Mesendoderm (in vitro differentiated cells): ENCODE measurements at regions not wholly inside any gene's neighbourhood (a gene's known extent, or its start where the extent isn't known, plus 50 kb on each side); places are given as distances from the start of the nearest gene placed in this dataset.

ENCODE experiments used
- DNase-seq: peaks from one replicate; pipeline ENCODE4 v3.0.0; 2013
- H2AK5ac ChIP-seq: 2 replicates; pipeline ENCODE4 v1.6.1; 2013; ENCODE audit warnings: low read length, inconsistent platforms
- H2BK120ac ChIP-seq: 2 replicates; pipeline ENCODE4 v1.6.1; 2013; ENCODE audit warnings: low read depth, mild to moderate bottlenecking, low read length, moderate library complexity, mixed read lengths
- H2BK15ac ChIP-seq: replicated peaks from 2 replicates; pipeline ENCODE4 v1.6.1; 2013; ENCODE audit warnings: low read depth, mild to moderate bottlenecking, moderate library complexity
- H2BK5ac ChIP-seq: 2 replicates; pipeline ENCODE4 v1.6.1; 2013; ENCODE audit warnings: low read length, inconsistent platforms
- H3K18ac ChIP-seq: 2 replicates; pipeline ENCODE4 v1.6.1; 2013; ENCODE audit warnings: mild to moderate bottlenecking, low read length, mixed read lengths
- H3K23ac ChIP-seq: one replicate; pipeline ENCODE4 v1.6.1; 2013; ENCODE audit warnings: low read length
- H3K27ac ChIP-seq: 2 replicates; pipeline ENCODE4 v1.5.1; 2013; ENCODE audit warnings: low read depth, mild to moderate bottlenecking, inconsistent platforms, low read length, moderate library complexity
- H3K27me3 ChIP-seq: 2 replicates; pipeline ENCODE4 v1.6.1; 2013; ENCODE audit warnings: low read length, control low read depth, mild to moderate bottlenecking, inconsistent platforms; ENCODE audit not compliant: insufficient read depth, poor library complexity
- H3K36me3 ChIP-seq: 2 replicates; pipeline ENCODE4 v1.6.1; 2013; ENCODE audit warnings: low read length, inconsistent platforms; ENCODE audit not compliant: control insufficient read depth, insufficient read depth
- H3K4ac ChIP-seq: one replicate; pipeline ENCODE4 v1.6.1; 2013; ENCODE audit warnings: low read depth, mild to moderate bottlenecking, low read length, moderate library complexity
- H3K4me1 ChIP-seq: 2 replicates; pipeline ENCODE4 v1.6.1; 2013; ENCODE audit warnings: low read depth, low read length, inconsistent platforms; ENCODE audit not compliant: control insufficient read depth
- H3K4me2 ChIP-seq: 2 replicates; pipeline ENCODE4 v1.6.1; 2013; ENCODE audit warnings: low read length
- H3K4me3 ChIP-seq: 2 replicates; pipeline ENCODE4 v1.5.1; 2013; ENCODE audit warnings: mild to moderate bottlenecking, low read length
- H3K56ac ChIP-seq: one replicate; pipeline ENCODE4 v1.6.1; 2013; ENCODE audit warnings: low read length
- H3K79me1 ChIP-seq: 2 replicates; pipeline ENCODE4 v1.6.1; 2013; ENCODE audit warnings: low read length, inconsistent platforms
- H3K79me2 ChIP-seq: 2 replicates; pipeline ENCODE4 v1.6.1; 2013; ENCODE audit warnings: mild to moderate bottlenecking, low read length; ENCODE audit not compliant: control insufficient read depth, insufficient read depth
- H3K9ac ChIP-seq: 2 replicates; pipeline ENCODE4 v1.6.1; 2013; ENCODE audit warnings: low read length, inconsistent platforms
- H4K5ac ChIP-seq: one replicate; pipeline ENCODE4 v1.6.1; 2013; ENCODE audit warnings: low read length
- H4K8ac ChIP-seq: one replicate; pipeline ENCODE4 v1.6.1; 2013; ENCODE audit warnings: low read depth, mild to moderate bottlenecking, control low read depth, low read length, moderate library complexity
- WGBS: extraction: QIAGEN DNeasy Blood & Tissue Kit; methylation state at CpG from one replicate; pipeline ENCODE4 v1.1.7; 2013; ENCODE audit warnings: low lambda C conversion rate, missing lambda C conversion rate; ENCODE audit not compliant: insufficient coverage; ENCODE audit errors: extremely low coverage; 5-methylcytosine and 5-hydroxymethylcytosine counted together

DNA sequence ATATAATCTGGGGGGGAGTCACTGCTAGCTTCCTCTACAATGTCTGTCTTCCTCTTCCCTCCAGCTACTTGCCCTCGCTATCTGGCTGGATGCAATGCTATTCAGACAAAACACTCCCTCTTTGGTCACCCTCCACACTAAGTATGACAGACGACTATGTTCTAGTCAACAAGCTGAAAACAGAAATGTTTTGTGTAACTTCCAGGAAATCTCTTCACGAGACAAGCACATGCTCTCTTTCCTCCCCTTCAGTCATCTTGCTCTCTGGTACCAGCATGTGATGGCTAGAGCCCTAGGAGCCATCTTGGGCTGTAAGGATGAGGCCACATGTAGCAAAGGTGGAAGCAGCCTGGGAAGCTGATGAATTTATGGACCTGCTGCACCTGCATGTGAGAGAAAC is 151.3 kb downstream of the ARRDC4 start:
- Histone ChIP-seq H3K4me2 (no peak overlapping the region), H2BK5ac (no peak overlapping the region), H3K36me3 (no peaks in the 10 kb centered on the region), H3K27me3 (no peaks in the 10 kb centered on the region), H3K79me1 (no peaks in the 10 kb centered on the region), H3K4ac (no peak overlapping the region), H3K79me2 (no peaks in the 10 kb centered on the region), H4K8ac (no peak overlapping the region), H3K9ac (no peak overlapping the region), H3K23ac (no peak overlapping the region), H3K18ac (no peak overlapping the region), H3K4me1 (no peaks in the 10 kb centered on the region), H2AK5ac (no peak overlapping the region), H2BK15ac (no peak overlapping the region), H3K27ac (no peak overlapping the region), H3K56ac (no peak overlapping the region), H2BK120ac (no peak overlapping the region), H4K5ac (no peak overlapping the region), H3K4me3 (no peak overlapping the region)
- no CpG with 5 or more reads among the region's 3 CpGs for WGBS
- DNase-seq, result no peak

DNA sequence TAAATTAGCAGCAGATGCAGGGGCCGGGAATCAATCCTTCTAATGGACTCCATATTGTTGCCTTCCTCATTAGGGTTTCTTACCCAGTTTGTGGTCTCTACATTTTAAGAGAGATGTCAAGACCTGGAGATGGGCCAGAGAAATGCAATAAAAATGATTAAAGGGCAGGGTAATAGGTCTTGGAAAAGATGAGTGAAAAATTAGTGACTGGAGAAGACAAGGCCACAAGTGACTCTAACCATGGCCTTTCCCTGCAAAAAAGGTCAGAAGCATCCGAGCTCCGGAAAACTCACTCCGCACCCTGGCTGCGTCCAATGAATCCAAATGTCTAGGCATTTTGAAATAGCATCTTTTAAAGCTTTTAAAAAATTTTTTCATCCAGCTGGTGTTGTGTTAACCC is 152.8 kb downstream of the ARRDC4 start:
- no peak overlapping the region for H3K27ac ChIP-seq
- H2BK15ac ChIP-seq, result no peak overlapping the region
- H2AK5ac ChIP-seq, result no peak overlapping the region
- no CpG with 5 or more reads among the region's 5 CpGs for WGBS
- H4K5ac ChIP-seq, result no peak overlapping the region
- H3K79me2 ChIP-seq, result no peaks in the 10 kb centered on the region
- H3K79me1 ChIP-seq, result no peaks in the 10 kb centered on the region
- H3K9ac ChIP-seq, result no peak overlapping the region
- no peak overlapping the region for H4K8ac ChIP-seq
- H3K4ac ChIP-seq, result no peak overlapping the region
- no peaks in the 10 kb centered on the region for H3K4me1 ChIP-seq
- H3K56ac ChIP-seq, result no peak overlapping the region
- H3K23ac ChIP-seq, result no peak overlapping the region
- no peaks in the 10 kb centered on the region for H3K27me3 ChIP-seq
- no peak overlapping the region for H3K4me3 ChIP-seq
- H3K4me2 ChIP-seq, result no peak overlapping the region
- H2BK120ac ChIP-seq, result no peak overlapping the region
- no peaks in the 10 kb centered on the region for H3K36me3 ChIP-seq
- no peak overlapping the region for H3K18ac ChIP-seq
- DNase-seq, result no peak
- H2BK5ac ChIP-seq, result no peak overlapping the region

DNA sequence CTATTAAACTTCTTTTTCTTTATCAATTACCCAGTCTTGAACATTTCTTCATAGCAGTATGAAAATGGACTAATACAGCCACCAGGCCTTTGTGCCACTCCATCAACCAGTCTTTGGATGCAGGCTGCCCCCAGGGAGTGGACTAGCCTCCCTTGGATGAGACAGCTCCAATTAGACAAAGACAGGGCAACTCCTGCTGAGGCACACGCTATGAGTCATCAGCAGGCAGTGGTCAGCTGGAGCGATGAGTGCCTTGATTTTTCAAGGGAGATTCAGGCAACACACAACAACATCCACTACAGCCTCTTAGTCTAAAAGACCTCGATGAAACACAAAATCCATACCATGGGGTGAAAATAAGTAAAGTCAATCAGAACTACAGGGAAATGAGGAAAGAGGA is 160.1 kb downstream of the ARRDC4 start:
- H3K9ac ChIP-seq, result no peak overlapping the region
- no peak overlapping the region for H4K8ac ChIP-seq
- H3K79me1 ChIP-seq, result no peaks in the 10 kb centered on the region
- H3K79me2 ChIP-seq, result no peaks in the 10 kb centered on the region
- H3K27ac ChIP-seq, result no peak overlapping the region
- no CpG with 5 or more reads among the region's 3 CpGs for WGBS
- no peak overlapping the region for H3K4ac ChIP-seq
- H2BK120ac ChIP-seq, result no peak overlapping the region
- peak; percentile 15 for DNase-seq
- no peak overlapping the region for H3K56ac ChIP-seq
- no peak overlapping the region for H3K4me2 ChIP-seq
- no peak overlapping the region for H2BK5ac ChIP-seq
- no peaks in the 10 kb centered on the region for H3K36me3 ChIP-seq
- H4K5ac ChIP-seq, result no peak overlapping the region
- H2AK5ac ChIP-seq, result no peak overlapping the region
- H3K18ac ChIP-seq, result no peak overlapping the region
- H3K4me1 ChIP-seq, result no peaks in the 10 kb centered on the region
- no peaks in the 10 kb centered on the region for H3K27me3 ChIP-seq
- H2BK15ac ChIP-seq, result no peak overlapping the region
- H3K4me3 ChIP-seq, result no peak overlapping the region
- no peak overlapping the region for H3K23ac ChIP-seq

DNA sequence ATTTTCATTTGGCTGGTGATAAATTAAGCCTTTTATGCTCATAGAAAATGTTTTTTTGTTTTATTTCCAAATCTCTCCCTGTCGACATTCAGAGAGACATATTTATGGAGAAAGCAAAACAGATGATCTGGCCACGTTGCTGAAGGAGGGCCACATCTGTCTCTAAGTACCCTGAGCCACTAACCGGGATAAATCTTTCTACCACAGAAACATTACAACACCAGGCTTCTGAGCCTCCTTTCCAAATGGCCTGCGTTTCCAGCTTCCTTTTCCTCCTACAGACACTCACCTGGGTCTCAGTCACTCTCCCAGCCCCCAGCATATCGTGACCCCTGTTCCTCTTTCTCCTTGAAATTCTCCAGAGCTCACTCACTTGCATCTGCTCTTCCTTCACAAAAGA is 161.0 kb downstream of the ARRDC4 start:
- Histone ChIP-seq H3K4me2 (no peak overlapping the region), H4K8ac (no peak overlapping the region), H3K56ac (no peak overlapping the region), H3K79me2 (no peaks in the 10 kb centered on the region), H3K27me3 (no peaks in the 10 kb centered on the region), H2BK15ac (no peak overlapping the region), H3K4me1 (no peaks in the 10 kb centered on the region), H2BK5ac (no peak overlapping the region), H3K36me3 (no peaks in the 10 kb centered on the region), H3K23ac (no peak overlapping the region), H3K4me3 (no peak overlapping the region), H4K5ac (no peak overlapping the region), H3K27ac (no peak overlapping the region), H2AK5ac (no peak overlapping the region), H3K4ac (no peak overlapping the region), H3K18ac (no peak overlapping the region), H2BK120ac (no peak overlapping the region), H3K79me1 (no peaks in the 10 kb centered on the region), H3K9ac (no peak overlapping the region)
- DNase-seq, result no peak
- no CpG with 5 or more reads among the region's 5 CpGs for WGBS

DNA sequence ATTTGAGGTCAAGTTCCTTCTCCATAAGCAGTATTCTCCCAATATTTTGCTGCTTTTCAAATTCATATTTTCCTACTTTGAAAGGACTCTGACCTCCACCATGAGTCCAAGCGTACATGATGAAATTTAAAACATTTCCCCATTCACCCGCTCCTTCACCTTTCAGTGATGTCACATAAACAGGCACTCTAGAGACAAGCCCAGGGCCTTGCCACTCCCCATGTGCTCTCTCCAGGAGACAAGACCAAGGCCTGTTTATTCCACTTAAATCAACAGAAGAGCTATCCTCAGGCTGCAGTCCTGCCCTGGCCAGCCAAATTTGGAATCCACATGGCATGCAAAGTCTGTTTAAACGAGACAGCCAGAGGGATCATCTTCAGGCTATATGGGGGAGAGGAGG is 161.5 kb downstream of the ARRDC4 start:
- Histone ChIP-seq H4K8ac (no peak overlapping the region), H3K56ac (no peak overlapping the region)
- WGBS, result no CpG with 5 or more reads among the region's 3 CpGs

DNA sequence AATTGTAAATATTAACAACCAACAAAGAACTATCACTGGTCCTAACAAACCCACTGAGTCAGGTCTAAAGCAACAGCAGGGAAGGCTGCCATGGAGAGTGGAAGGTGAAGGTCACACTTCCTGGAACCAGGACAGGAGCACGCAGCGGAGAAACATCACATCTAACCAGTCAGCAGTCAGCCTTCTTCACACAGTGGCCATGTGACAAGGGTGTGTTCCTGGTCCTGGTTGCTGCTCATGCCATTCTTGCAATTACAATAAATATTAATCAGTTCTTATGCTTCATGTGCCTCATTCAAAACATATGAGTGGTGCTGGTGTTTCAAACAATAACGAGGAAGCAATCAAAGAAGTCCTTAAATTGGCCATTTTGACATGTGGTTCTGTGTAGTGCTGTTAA is 162.8 kb downstream of the ARRDC4 start:
- no peak overlapping the region for H3K23ac ChIP-seq
- no peak overlapping the region for H2AK5ac ChIP-seq
- no peak for DNase-seq
- no peak overlapping the region for H3K18ac ChIP-seq
- H3K27ac ChIP-seq, result no peak overlapping the region
- no peak overlapping the region for H3K9ac ChIP-seq
- no peak overlapping the region for H3K4me3 ChIP-seq
- H4K5ac ChIP-seq, result no peak overlapping the region
- H3K4me1 ChIP-seq, result no peaks in the 10 kb centered on the region
- no peaks in the 10 kb centered on the region for H3K79me1 ChIP-seq
- no peak overlapping the region for H3K56ac ChIP-seq
- H3K79me2 ChIP-seq, result no peaks in the 10 kb centered on the region
- H3K4ac ChIP-seq, result no peak overlapping the region
- no peaks in the 10 kb centered on the region for H3K27me3 ChIP-seq
- no peak overlapping the region for H4K8ac ChIP-seq
- no peak overlapping the region for H2BK120ac ChIP-seq
- H2BK15ac ChIP-seq, result no peak overlapping the region
- H3K36me3 ChIP-seq, result no peaks in the 10 kb centered on the region
- H2BK5ac ChIP-seq, result no peak overlapping the region
- H3K4me2 ChIP-seq, result no peak overlapping the region
- WGBS, result no CpG with 5 or more reads among the region's 3 CpGs

More for the DNA sequence above, 161.5 kb downstream of the ARRDC4 start:
- H3K4me3 ChIP-seq, result no peak overlapping the region
- H3K9ac ChIP-seq, result no peak overlapping the region
- H3K27ac ChIP-seq, result no peak overlapping the region
- DNase-seq, result peak; percentile 50
- H3K23ac ChIP-seq, result no peak overlapping the region
- no peak overlapping the region for H4K5ac ChIP-seq
- H2BK5ac ChIP-seq, result no peak overlapping the region
- H3K4me1 ChIP-seq, result no peaks in the 10 kb centered on the region
- H3K36me3 ChIP-seq, result no peaks in the 10 kb centered on the region
- no peak overlapping the region for H2BK15ac ChIP-seq
- no peaks in the 10 kb centered on the region for H3K79me2 ChIP-seq
- H3K79me1 ChIP-seq, result no peaks in the 10 kb centered on the region
- no peak overlapping the region for H3K18ac ChIP-seq
- no peaks in the 10 kb centered on the region for H3K27me3 ChIP-seq
- no peak overlapping the region for H3K4me2 ChIP-seq
- H2BK120ac ChIP-seq, result no peak overlapping the region
- H2AK5ac ChIP-seq, result no peak overlapping the region
- H3K4ac ChIP-seq, result no peak overlapping the region
